ENCODE measurements at regions not wholly inside any gene's neighbourhood (a gene's known extent, or its start where the extent isn't known, plus 50 kb on each side); places are given as distances from the start of the nearest gene placed in this dataset.

- no peak for DNase-seq (ENCODE audit: low read depth in 2 of 2)
Observed at GRCh38 chr19:28977826-28978225, 235.1 kb downstream of the UQCRFS1 start.

DNA sequence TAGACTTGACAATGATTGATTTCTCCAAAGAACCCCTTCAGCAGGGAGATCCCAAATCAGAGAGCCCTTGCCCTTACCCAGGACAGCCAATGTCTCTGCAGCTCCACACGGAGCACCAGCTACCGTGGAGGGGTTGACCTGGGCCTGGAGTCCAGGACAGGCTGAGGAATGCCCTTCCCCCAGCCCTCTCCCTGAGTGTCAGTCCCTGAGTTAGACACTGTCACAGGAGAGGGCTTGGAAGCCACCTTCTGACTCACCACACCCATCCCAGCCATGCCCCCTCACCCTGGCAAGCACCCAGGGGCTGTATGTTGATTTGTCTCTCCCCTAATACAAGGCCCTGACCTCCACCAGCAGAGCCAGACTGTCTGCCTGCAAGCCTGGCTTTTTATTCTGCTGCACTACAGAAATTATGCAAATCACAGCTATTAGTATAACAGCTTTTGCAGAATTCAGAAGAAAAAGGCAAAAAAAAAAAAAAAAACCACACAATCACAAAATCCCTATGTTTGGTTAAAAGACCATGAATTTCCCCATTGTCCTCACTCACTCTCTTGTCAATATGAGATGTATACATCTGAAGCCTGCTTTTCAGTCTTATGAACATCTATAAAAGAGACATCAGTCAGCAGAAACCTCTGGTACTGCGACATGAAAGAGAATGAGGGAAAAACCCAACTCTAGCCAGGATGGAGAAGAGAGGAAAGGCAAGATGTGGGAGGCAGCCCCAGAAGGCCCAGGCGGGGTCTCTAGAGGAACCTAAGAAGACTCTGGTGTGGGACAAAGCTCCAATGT, 240.7 kb downstream of the UQCRFS1 start:
- DNase-seq (ENCODE audit: low read depth in 2 of 2) = no peak

GRCh38 chr19:28971513-28971912, 241.4 kb downstream of the UQCRFS1 start:
- no peak for DNase-seq (ENCODE audit: low read depth in 2 of 2)

- no peak for DNase-seq (ENCODE audit: low read depth in 2 of 2)
Observed at GRCh38 chr19:28971049-28971448, 241.9 kb downstream of the UQCRFS1 start.

- DNase-seq (ENCODE audit: low read depth in 2 of 2) = no peak
Observed at GRCh38 chr19:28968721-28969120, 244.2 kb downstream of the UQCRFS1 start.

DNA sequence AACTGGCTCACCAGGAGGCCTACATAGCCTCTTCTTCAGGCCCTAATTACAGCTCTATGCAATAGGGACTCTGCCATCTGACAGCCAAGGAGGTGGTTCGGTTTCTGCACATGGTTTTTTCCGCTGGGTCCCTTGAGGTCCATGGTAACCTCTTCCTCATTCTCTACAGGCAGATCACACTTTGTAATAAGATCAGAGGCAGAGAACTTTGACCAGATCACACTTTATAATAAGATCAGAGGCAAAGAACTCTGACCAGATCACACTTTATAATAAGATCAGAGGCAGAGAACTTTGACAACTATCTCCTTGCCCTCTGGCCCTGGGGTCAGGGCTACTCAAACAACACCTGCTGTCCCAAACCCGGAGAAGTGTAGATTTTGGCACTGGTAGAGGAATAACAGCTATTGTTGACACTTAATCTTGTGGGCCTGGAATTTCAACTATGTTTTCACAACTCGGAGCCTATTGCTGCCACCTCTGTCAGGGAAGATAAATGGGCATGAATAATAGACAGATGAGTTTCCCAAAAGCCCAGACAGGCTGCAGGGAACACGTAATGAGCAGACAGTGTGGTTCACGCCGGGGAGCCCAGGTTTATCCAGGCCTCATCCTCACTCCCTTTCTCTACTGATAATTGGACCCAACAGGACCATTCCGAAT, 246.1 kb downstream of the UQCRFS1 start:
- DNase-seq (ENCODE audit: low read depth in 2 of 2) = no peak

GRCh38 chr19:28964500-28964899, 248.5 kb downstream of the UQCRFS1 start:
- DNase-seq (ENCODE audit: low read depth in 2 of 2) = no peak

DNA sequence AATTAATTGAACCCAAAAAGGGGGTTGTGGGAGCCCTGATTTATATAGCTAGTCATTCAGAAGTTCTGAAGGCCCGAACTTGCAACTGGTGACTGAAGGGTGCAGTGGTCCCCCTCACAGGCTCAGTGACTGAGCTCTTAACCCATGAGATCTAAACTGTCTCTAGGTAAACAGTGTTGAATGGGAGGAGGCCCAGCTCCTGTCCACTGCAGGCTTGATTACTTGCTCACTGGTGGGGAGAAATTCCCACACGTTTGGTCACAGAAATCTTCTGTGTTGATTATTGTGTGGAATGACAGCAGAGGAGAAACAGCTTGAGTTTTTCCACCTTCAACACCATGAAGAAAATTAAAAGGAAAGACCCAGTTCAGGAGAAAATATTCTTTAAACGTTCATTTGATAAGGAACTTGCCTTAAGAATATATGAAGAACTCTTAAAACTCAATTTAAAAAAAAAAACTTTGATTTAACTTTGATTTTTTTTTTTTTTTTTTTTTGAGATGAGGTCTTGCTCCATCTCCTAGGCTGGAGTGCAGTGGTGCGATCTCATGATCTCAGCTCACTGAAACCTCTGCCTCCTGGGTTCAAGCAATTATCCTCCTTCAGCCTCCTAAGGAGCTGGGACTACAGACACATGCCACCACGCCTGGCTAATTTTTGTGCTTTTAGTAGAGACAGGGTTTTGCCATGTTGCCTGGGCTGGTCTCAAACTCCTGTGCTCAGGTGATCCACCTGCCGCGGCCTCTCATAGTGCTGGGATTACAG, 249.3 kb downstream of the UQCRFS1 start:
- no peak for DNase-seq (ENCODE audit: low read depth in 2 of 2)

- no peak for DNase-seq (ENCODE audit: low read depth in 2 of 2)
Observed at GRCh38 chr19:28961772-28962500, 251.0 kb downstream of the UQCRFS1 start.

- DNase-seq (ENCODE audit: low read depth in 2 of 2) = no peak
Observed at GRCh38 chr19:28960986-28961705, 251.8 kb downstream of the UQCRFS1 start.

- no peak for DNase-seq (ENCODE audit: low read depth in 2 of 2)
Observed at GRCh38 chr19:28960586-28960985, 252.4 kb downstream of the UQCRFS1 start.

GRCh38 chr19:28956961-28957360, 256.0 kb downstream of the UQCRFS1 start:
- no peak for DNase-seq (ENCODE audit: low read depth in 2 of 2)

DNA sequence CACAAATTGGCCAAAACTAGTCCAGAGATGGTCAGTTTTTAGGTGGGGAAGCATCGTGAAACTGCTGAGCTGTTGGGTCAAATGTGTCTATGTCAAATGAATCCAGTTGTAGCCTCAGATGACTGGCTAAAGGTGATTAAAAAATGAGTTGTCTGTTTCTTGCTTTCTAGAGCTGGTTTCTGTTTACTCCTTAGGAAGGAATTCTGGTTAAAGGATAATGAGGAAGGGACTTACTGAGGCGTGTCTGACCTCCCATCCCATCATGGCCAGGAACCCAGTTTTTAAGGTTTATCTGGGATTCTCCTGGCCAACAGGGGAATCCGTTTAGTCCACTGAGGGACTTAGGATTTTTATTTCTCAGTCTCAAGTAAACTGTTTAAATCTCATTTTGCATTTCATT, 256.5 kb downstream of the UQCRFS1 start:
- DNase-seq (ENCODE audit: low read depth in 2 of 2) = no peak

DNA sequence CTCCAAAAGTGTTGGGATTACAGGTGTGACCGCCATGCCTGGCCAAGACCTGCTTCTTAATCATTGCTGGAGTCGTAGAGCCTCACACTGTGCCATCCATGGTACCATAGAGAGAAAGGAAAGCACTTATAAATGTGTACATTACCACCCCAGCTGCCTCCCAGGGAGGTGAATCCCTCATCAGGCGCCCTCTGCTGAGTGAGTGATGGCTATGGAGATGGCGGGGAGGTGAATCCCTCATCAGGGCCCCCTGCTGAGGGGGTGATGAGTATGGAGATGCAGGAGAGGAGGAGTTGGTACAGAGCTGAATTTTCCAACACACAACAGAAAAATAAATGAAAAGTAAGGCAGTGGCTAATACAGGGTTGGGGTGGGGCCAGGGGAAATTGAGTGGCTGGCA, 263.4 kb downstream of the UQCRFS1 start:
- DNase-seq (ENCODE audit: low read depth in 2 of 2) = no peak

DNA sequence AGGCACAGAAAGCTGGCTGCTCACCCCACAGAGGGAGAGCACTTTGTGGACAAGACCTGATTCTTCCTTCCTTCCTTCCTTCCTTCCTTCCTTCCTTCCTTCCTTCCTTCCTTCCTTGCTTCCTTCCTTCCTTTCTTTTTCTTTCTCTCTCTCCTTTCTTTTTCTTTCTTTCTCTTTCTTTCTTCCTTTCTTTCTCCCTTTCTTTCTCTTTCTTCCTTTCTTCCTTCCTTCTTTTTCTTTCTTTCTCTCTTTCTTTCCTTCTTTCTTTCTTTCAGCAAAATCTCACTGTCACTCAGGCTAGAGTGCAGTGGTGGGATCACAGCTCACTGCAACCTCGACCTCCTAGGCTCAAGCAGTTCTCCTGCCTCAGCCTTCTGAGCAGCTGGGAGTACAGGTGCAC, 263.9 kb downstream of the UQCRFS1 start:
- DNase-seq (ENCODE audit: low read depth in 2 of 2) = no peak

GRCh38 chr19:28948566-28948965, 264.4 kb downstream of the UQCRFS1 start:
- DNase-seq (ENCODE audit: low read depth in 2 of 2) = no peak

- DNase-seq (ENCODE audit: low read depth in 2 of 2) = no peak
Observed at GRCh38 chr19:28948026-28948425, 264.9 kb downstream of the UQCRFS1 start.

- DNase-seq (ENCODE audit: low read depth in 2 of 2) = no peak
Observed at GRCh38 chr19:28943651-28944050, 269.3 kb downstream of the UQCRFS1 start.

GRCh38 chr19:28941833-28942232, 271.1 kb downstream of the UQCRFS1 start:
- no peak for DNase-seq (ENCODE audit: low read depth in 2 of 2)

- DNase-seq (ENCODE audit: low read depth in 2 of 2) = no peak
Observed at GRCh38 chr19:28940751-28941500, 272.0 kb downstream of the UQCRFS1 start.

DNA sequence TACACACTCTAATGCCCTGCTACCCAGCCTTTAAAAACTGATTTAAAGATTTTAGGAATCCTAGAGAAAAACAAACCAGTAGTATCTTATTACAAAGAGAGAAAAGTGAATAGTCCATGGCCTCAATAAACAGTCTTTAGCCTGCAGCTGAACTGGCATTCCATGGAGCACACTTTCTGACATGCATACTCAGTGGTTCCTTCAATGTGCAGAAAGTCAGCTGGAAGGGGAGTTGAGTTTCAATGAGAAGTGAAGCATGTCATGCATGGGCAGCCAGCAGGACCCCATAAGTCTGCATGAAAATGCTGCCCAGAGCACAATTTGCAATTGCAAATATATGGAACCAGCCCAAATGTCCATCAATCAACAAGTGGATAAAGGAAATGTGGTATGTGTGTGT, 273.7 kb downstream of the UQCRFS1 start:
- DNase-seq (ENCODE audit: low read depth in 2 of 2) = no peak
